Spleen (tissue), 11 donors: ENCODE measurements at regions not wholly inside any gene's neighbourhood (a gene's known extent, or its start where the extent isn't known, plus 50 kb on each side); places are given as distances from the start of the nearest gene placed in this dataset.

Experiments used
- DNase-seq: peaks from one replicate; pipeline ENCODE4 v3.0.0-alpha.2; 2020
- H3K27ac ChIP-seq, 8 donors: fragments of 200-600 bp; sonication (generic) in 7 of 8; 1 replicate in 4 of 8; 2 replicates in 4 of 8; pipeline versions ENCODE4 v1.5.0 to v1.8.0; 2016 to 2021; ENCODE audit warnings: inconsistent platforms in 4 of 8, mild to moderate bottlenecking in 4 of 8, moderate library complexity in 1 of 8
- H3K27me3 ChIP-seq, 7 donors: fragments of 200-600 bp; sonication (generic) in 6 of 7; replicated peaks in 1 of 7; 1 replicate in 4 of 7; 2 replicates in 3 of 7; pipeline versions ENCODE4 v1.5.0 to v1.8.0; 2016 to 2021; ENCODE audit warnings: inconsistent platforms in 3 of 7, mild to moderate bottlenecking in 1 of 7
- H3K36me3 ChIP-seq, 6 donors: fragments of 200-600 bp; sonication (generic) in 5 of 6; 1 replicate in 4 of 6; 2 replicates in 2 of 6; pipeline versions ENCODE4 v1.5.0 to v1.8.0; 2016 to 2021; ENCODE audit warnings: inconsistent platforms in 2 of 6
- H3K4me1 ChIP-seq, 6 donors: fragments of 200-600 bp; sonication (generic) in 5 of 6; 1 replicate in 3 of 6; 2 replicates in 3 of 6; pipeline versions ENCODE4 v1.5.0 to v1.8.0; 2016 to 2021; ENCODE audit warnings: inconsistent platforms in 3 of 6
- H3K4me3 ChIP-seq, 8 donors: fragments of 200-600 bp; sonication (generic) in 7 of 8; 1 replicate in 4 of 8; 2 replicates in 4 of 8; pipeline versions ENCODE4 v1.5.0 to v1.8.0; 2016 to 2021; ENCODE audit warnings: inconsistent platforms in 4 of 8, mild to moderate bottlenecking in 4 of 8, moderate library complexity in 2 of 8
- H3K9me3 ChIP-seq, 8 donors: fragments of 200-600 bp; sonication (generic) in 7 of 8; 1 replicate in 4 of 8; 2 replicates in 4 of 8; pipeline versions ENCODE4 v1.5.0 to v1.8.0; 2016 to 2021; ENCODE audit warnings: inconsistent platforms in 4 of 8
- POLR2A ChIP-seq, 3 donors: fragments of 450-650 bp; IDR thresholded peaks; one replicate each; pipeline ENCODE4 v1.5.1; 2017; ENCODE audit warnings: antibody characterized with exemption in 3 of 3, mild to moderate bottlenecking in 1 of 3
- POLR2AphosphoS5 ChIP-seq, 3 donors: sonication (generic); formaldehyde crosslinking; IDR thresholded peaks; one replicate each; pipeline ENCODE4 v1.5.1; 2017; ENCODE audit warnings: antibody characterized with exemption in 3 of 3
- WGBS, 5 donors: extraction: QIAGEN DNeasy Blood & Tissue Kit in 3 of 5; methylation state at CpG; one replicate each; pipeline versions ENCODE4 v1.1.5 to v1.1.7; 2013 to 2018; 5-methylcytosine and 5-hydroxymethylcytosine counted together
- intact Hi-C: fragments of 100-400 bp; cut with DNase I; formaldehyde crosslinking; loops from one replicate; pipeline ENCODE4 v1.15.0; 2023; ENCODE audit warnings: low total_unique reads
- TF ChIP-seq, protein P1 (sequence below), 11 experiments: fragments of 200-600 bp in 7 of 11; fragments of 450-650 bp in 4 of 11; sonication (generic) in 4 of 11; IDR thresholded peaks in 8 of 11; conservative IDR thresholded peaks in 3 of 11; 1 replicate in 7 of 11; 2 replicates in 4 of 11; pipeline versions ENCODE4 v1.4.0 to v1.8.0; 2016 to 2021; ENCODE audit warnings: antibody characterized with exemption in 11 of 11, inconsistent platforms in 4 of 11, mild to moderate bottlenecking in 1 of 11
- donor health status: healthy with polysubstance abuse.
- donor health status: DM: no; HTN: no; CAD: no; lungs with moderate emphysema.
- donor health status: DM: no; HTN: no; CAD: no.
- donor health status: Bipolar disorder and iron deficiency.
- donor health status: healthy.
- donor health status: DM: no; HTN: no; CAD: no.
- donor health status: DM: yes; HTN: yes; CAD: no.

GRCh38 chr7:113793171-113793570, 125.6 kb downstream of the PPP1R3A start:
- 70 to 91% (median 71%) methylated on average over 3 of the region's 3 CpGs for WGBS, 5 donors
- no peak for DNase-seq
- no peak for TF ChIP-seq POLR2A (IDR thresholded peaks at IDR 0.05)
- TF ChIP-seq, protein P1, sequence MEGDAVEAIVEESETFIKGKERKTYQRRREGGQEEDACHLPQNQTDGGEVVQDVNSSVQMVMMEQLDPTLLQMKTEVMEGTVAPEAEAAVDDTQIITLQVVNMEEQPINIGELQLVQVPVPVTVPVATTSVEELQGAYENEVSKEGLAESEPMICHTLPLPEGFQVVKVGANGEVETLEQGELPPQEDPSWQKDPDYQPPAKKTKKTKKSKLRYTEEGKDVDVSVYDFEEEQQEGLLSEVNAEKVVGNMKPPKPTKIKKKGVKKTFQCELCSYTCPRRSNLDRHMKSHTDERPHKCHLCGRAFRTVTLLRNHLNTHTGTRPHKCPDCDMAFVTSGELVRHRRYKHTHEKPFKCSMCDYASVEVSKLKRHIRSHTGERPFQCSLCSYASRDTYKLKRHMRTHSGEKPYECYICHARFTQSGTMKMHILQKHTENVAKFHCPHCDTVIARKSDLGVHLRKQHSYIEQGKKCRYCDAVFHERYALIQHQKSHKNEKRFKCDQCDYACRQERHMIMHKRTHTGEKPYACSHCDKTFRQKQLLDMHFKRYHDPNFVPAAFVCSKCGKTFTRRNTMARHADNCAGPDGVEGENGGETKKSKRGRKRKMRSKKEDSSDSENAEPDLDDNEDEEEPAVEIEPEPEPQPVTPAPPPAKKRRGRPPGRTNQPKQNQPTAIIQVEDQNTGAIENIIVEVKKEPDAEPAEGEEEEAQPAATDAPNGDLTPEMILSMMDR (IDR thresholded peaks at IDR 0.05 in 8 of 11, conservative IDR thresholded peaks at IDR 0.05 in 3 of 11): no peak
- no peak for TF ChIP-seq POLR2AphosphoS5 (IDR thresholded peaks at IDR 0.05)
- no peaks in the 10 kb centered on the region for H3K4me1 ChIP-seq
- no peaks in the 10 kb centered on the region for H3K27me3 ChIP-seq
- H3K4me3 ChIP-seq: no peak overlapping the region
- no peak overlapping the region for H3K27ac ChIP-seq
- H3K36me3 ChIP-seq: no peaks in the 10 kb centered on the region
- intact Hi-C loops: no loop called here
- H3K9me3 ChIP-seq: no peaks in the 10 kb centered on the region

GRCh38 chr7:113790025-113790424, 128.8 kb downstream of the PPP1R3A start:
- DNase-seq: no peak
- Histone ChIP-seq H3K4me1 (no peaks in the 10 kb centered on the region), H3K27ac (no peak overlapping the region), H3K36me3 (no peaks in the 10 kb centered on the region), H3K9me3 (no peaks in the 10 kb centered on the region), H3K27me3 (no peaks in the 10 kb centered on the region), H3K4me3 (no peak overlapping the region)
- WGBS, 5 donors: 83 to 90% (median 84%) methylated on average over 4 of the region's 4 CpGs
- TF ChIP-seq, protein P1 (IDR thresholded peaks at IDR 0.05 in 8 of 11, conservative IDR thresholded peaks at IDR 0.05 in 3 of 11): no peak
- TF ChIP-seq POLR2AphosphoS5 (IDR thresholded peaks at IDR 0.05) (no peak), POLR2A (IDR thresholded peaks at IDR 0.05) (no peak)
- intact Hi-C loops: no loop called here

GRCh38 chr7:113787106-113787505, 131.7 kb downstream of the PPP1R3A start:
- Histone ChIP-seq H3K36me3 (no peaks in the 10 kb centered on the region), H3K9me3 (no peaks in the 10 kb centered on the region), H3K27ac (no peak overlapping the region), H3K27me3 (no peaks in the 10 kb centered on the region), H3K4me1 (no peaks in the 10 kb centered on the region), H3K4me3 (no peak overlapping the region)
- TF ChIP-seq, protein P1 (IDR thresholded peaks at IDR 0.05 in 8 of 11, conservative IDR thresholded peaks at IDR 0.05 in 3 of 11): no peak
- TF ChIP-seq POLR2AphosphoS5 (IDR thresholded peaks at IDR 0.05) (no peak), POLR2A (IDR thresholded peaks at IDR 0.05) (no peak)
- intact Hi-C loops: no loop called here
- WGBS, 5 donors: 81 to 89% (median 86%) methylated on average over 2 of the region's 2 CpGs
- no peak for DNase-seq

- WGBS, 5 donors: 82 to 90% (median 84%) methylated on average over 3 of the region's 3 CpGs
- no peak for DNase-seq
- H3K9me3 ChIP-seq: no peaks in the 10 kb centered on the region
- intact Hi-C loops: no loop called here
- H3K27me3 ChIP-seq: no peaks in the 10 kb centered on the region
- H3K27ac ChIP-seq: no peak overlapping the region
- H3K4me1 ChIP-seq: no peaks in the 10 kb centered on the region
- H3K4me3 ChIP-seq: no peak overlapping the region
- TF ChIP-seq POLR2A (IDR thresholded peaks at IDR 0.05) (no peak), POLR2AphosphoS5 (IDR thresholded peaks at IDR 0.05) (no peak)
- TF ChIP-seq, protein P1 (IDR thresholded peaks at IDR 0.05 in 8 of 11, conservative IDR thresholded peaks at IDR 0.05 in 3 of 11): no peak
- no peaks in the 10 kb centered on the region for H3K36me3 ChIP-seq
Measured at GRCh38 chr7:113784956-113785355, 133.9 kb downstream of the PPP1R3A start.
